GM12891 (cell line): ENCODE measurements at regions not wholly inside any gene's neighbourhood (a gene's known extent, or its start where the extent isn't known, plus 50 kb on each side); places are given as distances from the start of the nearest gene placed in this dataset.

Source experiments
- POLR2A ChIP-seq: IDR thresholded peaks from 2 replicates; pipeline ENCODE4 v1.6.1; 2011; ENCODE audit warnings: low read depth, low read length, control low read depth
- POLR2AphosphoS5 ChIP-seq: IDR thresholded peaks from 2 replicates; pipeline ENCODE4 v1.6.1; 2011; ENCODE audit warnings: low read depth, low read length, control low read depth
- SPI1 ChIP-seq: IDR thresholded peaks from 2 replicates; pipeline ENCODE4 v1.6.1; 2011; ENCODE audit warnings: low read depth, low read length, control low read depth
- TAF1 ChIP-seq: IDR thresholded peaks from 2 replicates; pipeline ENCODE4 v1.6.1; 2011; ENCODE audit warnings: low read depth, low read length, control low read depth

DNA sequence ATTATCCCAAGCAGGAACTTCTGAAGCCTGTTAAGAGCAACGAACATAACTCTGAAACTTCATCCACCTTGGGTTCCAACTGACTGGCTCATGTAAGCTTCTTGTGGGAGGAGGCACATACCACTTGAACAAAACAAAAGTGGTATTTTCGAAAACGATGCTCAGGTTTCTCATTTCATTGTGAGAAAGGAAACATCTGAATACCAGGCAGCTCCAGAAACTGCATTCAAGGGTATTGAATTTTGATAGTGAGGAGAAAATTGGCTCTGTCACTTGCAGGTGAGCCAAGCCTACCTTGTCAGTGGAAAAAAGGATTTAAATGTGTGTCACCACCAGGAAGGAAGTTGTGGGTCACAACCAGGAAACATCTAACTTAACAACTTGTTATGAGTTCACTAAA, 218.1 kb upstream of the SATB1 start:
- TF ChIP-seq POLR2AphosphoS5 (no peak), POLR2A (no peak), TAF1 (no peak), SPI1 (no peak)
